Ishikawa (cell line): ENCODE measurements at regions not wholly inside any gene's neighbourhood (a gene's known extent, or its start where the extent isn't known, plus 50 kb on each side); places are given as distances from the start of the nearest gene placed in this dataset.

Experiments used
- CEBPB ChIP-seq: IDR thresholded peaks from 2 replicates; pipeline ENCODE4 v1.6.1; 2012
- CREB1 ChIP-seq: IDR thresholded peaks from 2 replicates; pipeline ENCODE4 v1.6.1; 2012; ENCODE audit warnings: low read depth
- EGR1 ChIP-seq: IDR thresholded peaks from 2 replicates; pipeline ENCODE4 v1.6.1; 2012
- EP300 ChIP-seq: IDR thresholded peaks from 2 replicates; pipeline ENCODE4 v1.6.1; 2012; ENCODE audit warnings: borderline replicate concordance
- FOXM1 ChIP-seq: IDR thresholded peaks from 2 replicates; pipeline ENCODE4 v1.6.1; 2012; ENCODE audit warnings: low read depth, borderline replicate concordance
- MAX ChIP-seq: IDR thresholded peaks from 2 replicates; pipeline ENCODE4 v1.6.1; 2012
- NFIC ChIP-seq: IDR thresholded peaks from 2 replicates; pipeline ENCODE4 v1.6.1; 2012
- RAD21 ChIP-seq: IDR thresholded peaks from 2 replicates; pipeline ENCODE4 v1.6.1; 2012; ENCODE audit warnings: low read depth
- TAF1 ChIP-seq: IDR thresholded peaks from 2 replicates; pipeline ENCODE4 v1.6.1; 2012; ENCODE audit warnings: low read depth, mild to moderate bottlenecking
- TCF12 ChIP-seq: IDR thresholded peaks from 2 replicates; pipeline ENCODE4 v1.6.1; 2012; ENCODE audit warnings: low read depth
- TEAD4 ChIP-seq: IDR thresholded peaks from 2 replicates; pipeline ENCODE4 v1.6.1; 2012
- USF1 ChIP-seq: IDR thresholded peaks from 2 replicates; pipeline ENCODE4 v1.6.1; 2012
- YY1 ChIP-seq: IDR thresholded peaks from 2 replicates; pipeline ENCODE4 v1.6.1; 2012; ENCODE audit warnings: low read depth
- ZBTB7A ChIP-seq: IDR thresholded peaks from 2 replicates; pipeline ENCODE4 v1.6.1; 2012; ENCODE audit warnings: low read depth
- TF ChIP-seq, protein P1 (sequence below): IDR thresholded peaks from 2 replicates; pipeline ENCODE4 v1.6.1; 2012; ENCODE audit warnings: low read depth, mild to moderate bottlenecking

DNA sequence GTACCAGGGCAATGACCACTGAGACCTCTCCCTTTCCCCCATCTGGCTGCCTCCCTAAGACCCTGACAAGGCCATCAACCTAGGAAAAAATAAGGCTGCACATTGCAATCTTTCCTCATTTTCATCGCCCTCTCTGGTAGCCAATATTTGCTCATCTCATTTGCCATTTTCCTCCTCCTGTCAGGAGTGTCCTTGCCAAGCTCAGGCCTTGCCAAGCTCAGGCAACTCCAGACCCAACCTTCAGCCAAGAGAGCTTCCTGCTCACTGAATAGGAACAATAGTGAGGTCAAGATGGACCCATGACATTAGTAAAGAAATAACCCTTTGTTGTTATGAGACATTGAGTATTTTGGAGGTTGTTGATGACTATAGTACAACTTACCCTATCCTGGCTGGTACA is 380.3 kb downstream of the RSL24D1 start:
- TF ChIP-seq EGR1 (no peak), TCF12 (no peak), CEBPB (no peak), USF1 (no peak), YY1 (no peak), NFIC (no peak), TEAD4 (no peak), EP300 (no peak), TAF1 (no peak), RAD21 (no peak), MAX (no peak), ZBTB7A (no peak), CREB1 (no peak), FOXM1 (no peak)
- TF ChIP-seq, protein P1, sequence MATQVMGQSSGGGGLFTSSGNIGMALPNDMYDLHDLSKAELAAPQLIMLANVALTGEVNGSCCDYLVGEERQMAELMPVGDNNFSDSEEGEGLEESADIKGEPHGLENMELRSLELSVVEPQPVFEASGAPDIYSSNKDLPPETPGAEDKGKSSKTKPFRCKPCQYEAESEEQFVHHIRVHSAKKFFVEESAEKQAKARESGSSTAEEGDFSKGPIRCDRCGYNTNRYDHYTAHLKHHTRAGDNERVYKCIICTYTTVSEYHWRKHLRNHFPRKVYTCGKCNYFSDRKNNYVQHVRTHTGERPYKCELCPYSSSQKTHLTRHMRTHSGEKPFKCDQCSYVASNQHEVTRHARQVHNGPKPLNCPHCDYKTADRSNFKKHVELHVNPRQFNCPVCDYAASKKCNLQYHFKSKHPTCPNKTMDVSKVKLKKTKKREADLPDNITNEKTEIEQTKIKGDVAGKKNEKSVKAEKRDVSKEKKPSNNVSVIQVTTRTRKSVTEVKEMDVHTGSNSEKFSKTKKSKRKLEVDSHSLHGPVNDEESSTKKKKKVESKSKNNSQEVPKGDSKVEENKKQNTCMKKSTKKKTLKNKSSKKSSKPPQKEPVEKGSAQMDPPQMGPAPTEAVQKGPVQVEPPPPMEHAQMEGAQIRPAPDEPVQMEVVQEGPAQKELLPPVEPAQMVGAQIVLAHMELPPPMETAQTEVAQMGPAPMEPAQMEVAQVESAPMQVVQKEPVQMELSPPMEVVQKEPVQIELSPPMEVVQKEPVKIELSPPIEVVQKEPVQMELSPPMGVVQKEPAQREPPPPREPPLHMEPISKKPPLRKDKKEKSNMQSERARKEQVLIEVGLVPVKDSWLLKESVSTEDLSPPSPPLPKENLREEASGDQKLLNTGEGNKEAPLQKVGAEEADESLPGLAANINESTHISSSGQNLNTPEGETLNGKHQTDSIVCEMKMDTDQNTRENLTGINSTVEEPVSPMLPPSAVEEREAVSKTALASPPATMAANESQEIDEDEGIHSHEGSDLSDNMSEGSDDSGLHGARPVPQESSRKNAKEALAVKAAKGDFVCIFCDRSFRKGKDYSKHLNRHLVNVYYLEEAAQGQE, result no peak

DNA sequence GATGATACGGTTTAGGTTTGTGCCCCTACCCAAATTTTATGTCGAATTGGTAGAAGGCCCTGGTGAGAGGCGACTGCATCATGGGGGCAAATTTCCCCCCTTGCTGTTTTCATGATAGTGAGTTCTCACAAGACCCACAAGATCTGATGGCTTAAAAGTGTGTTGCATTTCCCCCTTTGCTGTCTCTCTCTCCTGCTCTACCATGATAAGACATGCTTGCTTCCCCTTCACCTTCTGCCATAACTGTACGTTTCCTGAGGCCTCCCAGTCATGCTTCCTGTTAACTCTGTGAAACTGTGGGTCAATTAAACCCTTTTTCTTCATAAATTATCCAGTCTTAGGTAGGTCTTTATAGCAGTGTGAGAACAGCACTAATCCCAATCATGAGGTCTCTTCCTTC is 381.2 kb downstream of the RSL24D1 start:
- TF ChIP-seq FOXM1, result no peak
- TF ChIP-seq CEBPB, result no peak
- TF ChIP-seq TEAD4, result no peak
- TF ChIP-seq TAF1, result no peak

- no peak for TF ChIP-seq MAX
- no peak for TF ChIP-seq CEBPB
- TF ChIP-seq TEAD4, result no peak
- no peak for TF ChIP-seq FOXM1
- no peak for TF ChIP-seq USF1
- no peak for TF ChIP-seq RAD21
- TF ChIP-seq TAF1, result no peak
- no peak for TF ChIP-seq NFIC
- TF ChIP-seq, protein P1, result no peak
- TF ChIP-seq EP300, result no peak
- TF ChIP-seq TCF12, result no peak
- TF ChIP-seq YY1, result no peak
- TF ChIP-seq CREB1, result no peak
- TF ChIP-seq EGR1, result no peak
Measured at GRCh38 chr15:54812383-54812782, 384.4 kb downstream of the RSL24D1 start.

DNA sequence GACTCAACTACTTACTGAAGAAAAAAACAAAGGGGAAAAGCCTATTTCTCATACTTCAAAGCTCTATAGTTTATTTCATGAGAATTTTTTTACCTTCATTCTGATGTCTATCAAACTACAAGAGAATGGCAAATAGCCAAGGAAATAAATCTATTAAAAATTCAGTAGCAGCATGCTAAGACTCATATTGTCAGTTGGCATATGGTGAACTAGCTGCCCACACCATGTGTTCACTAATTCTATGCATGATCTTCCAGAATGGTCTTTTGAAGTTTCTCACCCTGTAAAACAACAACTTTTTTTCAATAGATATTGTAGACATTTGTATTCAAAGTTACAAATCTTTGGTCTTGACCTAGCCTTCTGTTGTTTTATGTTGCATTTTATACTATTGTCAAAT is 386.2 kb downstream of the RSL24D1 start:
- TF ChIP-seq TAF1, result no peak
- no peak for TF ChIP-seq ZBTB7A
- TF ChIP-seq MAX, result no peak
- no peak for TF ChIP-seq TEAD4
- no peak for TF ChIP-seq EP300
- no peak for TF ChIP-seq EGR1
- TF ChIP-seq, protein P1, result no peak
- no peak for TF ChIP-seq RAD21
- TF ChIP-seq CEBPB, result no peak
- TF ChIP-seq USF1, result no peak
- no peak for TF ChIP-seq FOXM1
- no peak for TF ChIP-seq CREB1
- TF ChIP-seq YY1, result no peak
- TF ChIP-seq TCF12, result no peak
- TF ChIP-seq NFIC, result no peak
